ENCODE measurements at regions not wholly inside any gene's neighbourhood (a gene's known extent, or its start where the extent isn't known, plus 50 kb on each side); places are given as distances from the start of the nearest gene placed in this dataset.

DNA sequence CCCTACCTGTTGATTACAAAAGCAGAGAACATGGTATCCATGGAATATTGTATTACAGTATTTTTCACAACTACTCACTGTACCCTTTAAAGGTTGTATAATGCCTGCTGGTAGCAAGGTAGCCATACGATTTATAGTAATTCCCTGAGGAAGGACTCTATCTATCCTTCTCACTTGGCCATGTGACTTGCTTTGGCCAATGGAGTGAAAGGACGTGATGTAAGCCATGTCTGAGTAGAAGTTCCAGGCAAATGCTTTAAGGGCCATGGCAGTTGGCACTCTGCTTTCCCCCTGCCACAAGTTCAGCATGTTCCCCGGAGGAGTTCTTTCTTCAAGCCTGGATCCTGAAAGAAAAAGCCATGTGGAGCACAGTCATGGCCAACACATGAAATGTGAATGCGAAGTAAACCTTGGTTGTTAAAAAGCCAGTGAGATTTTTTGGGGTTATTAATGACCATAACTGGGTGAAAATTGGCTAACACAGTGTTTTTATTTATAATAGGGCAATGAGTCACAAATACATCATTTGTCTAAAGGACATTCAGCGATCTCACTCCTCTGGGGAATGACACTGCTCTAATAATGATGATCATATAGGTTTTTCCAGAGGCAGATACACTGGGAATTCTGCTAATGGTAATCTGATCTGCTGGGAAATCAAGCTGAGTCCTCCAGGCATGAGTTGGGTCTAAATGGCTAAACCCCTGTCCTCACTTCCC, 67.4 kb upstream of the SLC38A2 start:
- DNase-seq (ENCODE audit: low spot score in 2 of 2) (no peak), FAIRE-seq (no peak)

- FAIRE-seq (no peak), DNase-seq (ENCODE audit: low spot score in 2 of 2) (no peak)
Observed at GRCh38 chr12:46438719-46439319, 66.2 kb upstream of the SLC38A2 start.

- FAIRE-seq (no peak), DNase-seq (ENCODE audit: low spot score in 2 of 2) (no peak)
Observed at GRCh38 chr12:46438256-46438655, 65.7 kb upstream of the SLC38A2 start.

- FAIRE-seq (no peak), DNase-seq (ENCODE audit: low spot score in 2 of 2) (no peak)
Observed at GRCh38 chr12:46437469-46437868, 64.9 kb upstream of the SLC38A2 start.

- FAIRE-seq, result no peak
- no peak for DNase-seq (ENCODE audit: low spot score in 2 of 2)
Observed at GRCh38 chr12:46436747-46437146, 64.2 kb upstream of the SLC38A2 start.

GRCh38 chr12:46435625-46436024, 63.1 kb upstream of the SLC38A2 start:
- FAIRE-seq (no peak), DNase-seq (ENCODE audit: low spot score in 2 of 2) (no peak)

DNA sequence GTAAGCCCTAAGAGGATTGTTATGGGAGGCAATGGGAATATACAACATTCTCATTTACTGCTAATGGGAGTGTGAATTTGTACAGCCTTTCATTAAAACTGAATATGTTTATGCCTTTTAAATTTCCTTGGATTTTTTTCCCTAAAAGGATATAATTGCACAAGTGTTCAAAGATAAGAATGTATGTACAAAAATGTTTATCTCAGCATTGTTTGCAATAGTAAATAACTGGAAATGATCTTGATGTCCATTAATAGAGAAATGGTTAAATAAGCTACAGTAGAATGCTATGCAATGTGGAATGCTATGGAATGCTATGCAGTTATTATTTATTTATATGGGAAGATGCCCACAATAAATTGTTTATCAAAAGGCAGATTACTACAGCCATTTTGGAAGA, 62.5 kb upstream of the SLC38A2 start:
- DNase-seq (ENCODE audit: low spot score in 2 of 2), result no peak
- FAIRE-seq, result no peak

GRCh38 chr12:46433829-46434228, 61.3 kb upstream of the SLC38A2 start:
- DNase-seq (ENCODE audit: low spot score in 2 of 2) (no peak), FAIRE-seq (no peak)

GRCh38 chr12:46432325-46432724, 59.8 kb upstream of the SLC38A2 start:
- DNase-seq (ENCODE audit: low spot score in 2 of 2), result no peak
- no peak for FAIRE-seq

- DNase-seq (ENCODE audit: low spot score in 2 of 2), result peak in 1 of 2 donors; percentile 8
- FAIRE-seq, result no peak
Observed at GRCh38 chr12:46430340-46430948, 57.9 kb upstream of the SLC38A2 start.
